ENCODE measurements at regions not wholly inside any gene's neighbourhood (a gene's known extent, or its start where the extent isn't known, plus 50 kb on each side); places are given as distances from the start of the nearest gene placed in this dataset.
"Not testable (repeated sequence)": the region's sequence is repeated elsewhere in the genome, so short reads cannot be mapped to it uniquely, and the experiment has no call there.

- H3K4me3 ChIP-seq (ENCODE audit: low read depth, low read length), result no peak overlapping the region
- no peak for TF ChIP-seq CTCF (IDR thresholded peaks at IDR 0.05; ENCODE audit: borderline replicate concordance, insufficient read depth, low read depth, low read length)
These were observed 1284.3 kb upstream of the TMEM132C start for GRCh38 chr12:126982707-126983106.

DNA sequence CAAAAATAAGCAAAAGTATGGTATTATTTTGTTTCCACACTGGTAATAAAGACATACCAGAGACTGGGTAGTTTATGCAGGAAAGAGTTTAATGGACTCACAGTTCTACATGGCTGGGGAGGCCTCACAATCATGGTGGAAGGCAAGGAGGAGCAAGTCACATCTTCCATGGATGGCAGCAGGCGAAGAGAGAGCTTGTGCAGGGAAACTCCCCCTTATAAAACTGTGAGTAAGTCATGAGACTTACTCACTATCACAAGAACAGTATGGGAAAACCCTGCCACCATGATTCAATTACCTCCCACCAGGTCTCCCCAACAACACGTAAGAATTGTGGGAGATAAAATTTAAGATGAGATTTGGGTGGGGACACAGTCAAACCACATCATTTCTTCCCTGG is 1283.2 kb upstream of the TMEM132C start:
- H3K4me3 ChIP-seq (ENCODE audit: low read depth, low read length), result not testable (repeated sequence)

DNA sequence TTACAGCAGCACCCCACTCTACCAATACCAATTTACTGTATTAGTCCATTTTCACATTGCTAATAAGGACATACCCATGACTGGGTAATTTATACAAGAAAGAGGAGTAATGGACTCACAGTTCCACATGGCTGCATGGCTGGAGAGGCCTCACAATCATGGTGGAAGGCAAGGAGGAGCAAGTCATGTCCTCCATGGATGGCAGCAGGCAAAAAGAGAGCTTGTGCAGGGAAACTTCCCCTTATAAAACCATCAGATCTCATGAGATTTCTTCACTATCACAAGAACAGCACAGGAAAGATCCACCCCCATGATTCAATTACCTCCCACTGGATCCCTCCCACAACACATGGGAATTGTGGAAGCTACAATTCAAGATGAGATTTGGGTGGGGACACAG is 1281.3 kb upstream of the TMEM132C start:
- not testable (repeated sequence) for H3K4me3 ChIP-seq (ENCODE audit: low read depth, low read length)

DNA sequence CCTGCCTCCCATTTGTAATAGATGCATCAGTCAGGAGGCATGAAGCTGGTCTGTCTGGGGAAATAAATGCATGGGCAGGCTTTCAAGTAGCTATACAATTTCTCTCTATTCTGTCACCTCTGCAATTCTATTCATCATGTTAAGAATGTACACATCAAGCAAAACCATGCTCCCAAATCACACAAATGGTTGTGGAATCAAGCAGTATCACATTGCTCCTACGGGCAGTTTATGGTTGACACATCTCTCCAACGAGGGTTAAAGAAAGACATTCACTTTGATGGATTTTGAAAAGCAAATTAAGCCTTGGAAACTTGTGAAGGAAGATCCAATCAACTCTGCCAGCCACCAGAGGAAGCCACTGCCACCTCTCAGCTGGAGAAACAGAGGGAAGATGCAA is 1277.4 kb upstream of the TMEM132C start:
- no peak for TF ChIP-seq CTCF (IDR thresholded peaks at IDR 0.05; ENCODE audit: borderline replicate concordance, insufficient read depth, low read depth, low read length)

GRCh38 chr12:126993898-126994297 is 1273.1 kb upstream of the TMEM132C start:
- H3K4me3 ChIP-seq (ENCODE audit: low read depth, low read length), result no peak overlapping the region
- no peak for TF ChIP-seq CTCF (IDR thresholded peaks at IDR 0.05; ENCODE audit: borderline replicate concordance, insufficient read depth, low read depth, low read length)

More for the DNA sequence above, 1277.4 kb upstream of the TMEM132C start:
- H3K4me3 ChIP-seq (ENCODE audit: low read depth, low read length), result no peak overlapping the region

DNA sequence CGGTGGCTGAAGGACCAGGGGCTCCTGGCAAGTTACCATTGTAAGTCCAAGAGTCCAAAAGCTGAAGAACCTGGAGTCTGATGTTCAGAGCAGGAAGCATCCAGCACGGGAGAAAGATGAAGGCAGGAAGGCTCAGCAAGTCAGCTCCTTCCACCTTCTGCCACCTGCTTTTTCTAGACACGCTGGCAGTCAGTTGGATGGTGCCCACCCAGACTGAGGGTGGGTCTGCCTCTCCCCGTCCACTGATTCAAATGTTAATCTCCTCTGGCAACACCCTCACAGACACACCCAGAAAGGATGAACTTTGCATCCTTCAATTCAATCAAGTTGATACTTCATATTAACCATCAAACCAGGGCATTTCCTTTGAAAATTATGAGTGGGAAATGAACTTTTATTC is 1272.4 kb upstream of the TMEM132C start:
- no peak overlapping the region for H3K4me3 ChIP-seq (ENCODE audit: low read depth, low read length)
- TF ChIP-seq CTCF (IDR thresholded peaks at IDR 0.05; ENCODE audit: borderline replicate concordance, insufficient read depth, low read depth, low read length), result no peak

GRCh38 chr12:126998031-126998430 is 1268.9 kb upstream of the TMEM132C start:
- TF ChIP-seq CTCF (IDR thresholded peaks at IDR 0.05; ENCODE audit: borderline replicate concordance, insufficient read depth, low read depth, low read length), result no peak
- H3K4me3 ChIP-seq (ENCODE audit: low read depth, low read length), result no peak overlapping the region

DNA sequence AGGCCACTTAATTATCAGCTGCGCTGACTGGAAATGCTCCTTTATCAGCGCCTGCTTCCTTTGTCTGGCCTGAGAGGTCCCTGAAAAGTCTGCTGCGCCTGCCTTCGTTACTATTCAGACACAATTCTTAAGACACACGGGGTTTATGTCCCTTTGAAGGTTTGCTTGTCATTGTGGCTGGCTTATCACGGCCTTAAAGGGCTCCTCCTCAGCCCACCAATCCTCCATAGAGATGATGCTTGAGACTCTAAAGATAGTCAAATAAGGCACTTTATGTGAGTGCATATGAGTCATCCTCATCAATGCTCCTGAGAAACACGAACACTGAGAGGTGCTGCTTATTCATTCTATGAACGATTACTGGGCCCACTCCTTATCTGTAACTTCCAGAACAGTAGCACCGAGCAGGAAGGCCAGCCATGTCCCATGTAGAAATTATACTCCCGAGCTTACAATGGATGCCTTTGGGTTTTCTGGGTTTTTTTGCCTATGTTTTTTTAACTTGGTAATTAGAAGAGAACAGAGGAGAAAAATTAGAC is 1268.2 kb upstream of the TMEM132C start:
- no peak overlapping the region for H3K4me3 ChIP-seq (ENCODE audit: low read depth, low read length)
- TF ChIP-seq CTCF (IDR thresholded peaks at IDR 0.05; ENCODE audit: borderline replicate concordance, insufficient read depth, low read depth, low read length), result no peak

Data from GM12875 (cell line).